ENCODE measurements at regions not wholly inside any gene's neighbourhood (a gene's known extent, or its start where the extent isn't known, plus 50 kb on each side); places are given as distances from the start of the nearest gene placed in this dataset.

GRCh38 chr16:7998789-7999453 is 591.4 kb downstream of the TMEM114 start:
- no peak for DNase-seq (ENCODE audit: low read depth, low spot score)
- no peak overlapping the region for H3K4me3 ChIP-seq (ENCODE audit: low read depth, low read length)
- no peak for TF ChIP-seq CTCF (IDR thresholded peaks at IDR 0.05; ENCODE audit: insufficient read depth, low read length, missing control alignments)
- CTCF ChIA-PET: no interaction called here
- POLR2A ChIA-PET: no interaction called here

GRCh38 chr16:7997966-7998365 is 592.3 kb downstream of the TMEM114 start:
- H3K4me3 ChIP-seq (ENCODE audit: low read depth, low read length): no peak overlapping the region
- DNase-seq (ENCODE audit: low read depth, low spot score): no peak
- ChIA-PET CTCF (no interaction called here), POLR2A (no interaction called here)
- TF ChIP-seq CTCF (IDR thresholded peaks at IDR 0.05; ENCODE audit: insufficient read depth, low read length, missing control alignments): no peak

GRCh38 chr16:7992616-7993015 is 597.7 kb downstream of the TMEM114 start:
- CTCF ChIA-PET: no interaction called here
- H3K4me3 ChIP-seq (ENCODE audit: low read depth, low read length): no peak overlapping the region
- DNase-seq (ENCODE audit: low read depth, low spot score): no peak
- POLR2A ChIA-PET: no interaction called here
- TF ChIP-seq CTCF (IDR thresholded peaks at IDR 0.05; ENCODE audit: insufficient read depth, low read length, missing control alignments): no peak

- DNase-seq (ENCODE audit: low read depth, low spot score): no peak
- H3K4me3 ChIP-seq (ENCODE audit: low read depth, low read length): no peak overlapping the region
- no peak for TF ChIP-seq CTCF (IDR thresholded peaks at IDR 0.05; ENCODE audit: insufficient read depth, low read length, missing control alignments)
- ChIA-PET POLR2A (no interaction called here), CTCF (no interaction called here)
These were observed 599.6 kb downstream of the TMEM114 start for GRCh38 chr16:7990626-7991260.

GRCh38 chr16:7983676-7984075 is 606.6 kb downstream of the TMEM114 start:
- TF ChIP-seq CTCF (IDR thresholded peaks at IDR 0.05; ENCODE audit: insufficient read depth, low read length, missing control alignments): no peak
- no peak for DNase-seq (ENCODE audit: low read depth, low spot score)
- ChIA-PET CTCF (no interaction called here), POLR2A (no interaction called here)
- H3K4me3 ChIP-seq (ENCODE audit: low read depth, low read length): no peak overlapping the region

- no peak for TF ChIP-seq CTCF (IDR thresholded peaks at IDR 0.05; ENCODE audit: insufficient read depth, low read length, missing control alignments)
- CTCF ChIA-PET: no interaction called here
These were observed 610.2 kb downstream of the TMEM114 start for GRCh38 chr16:7980133-7980483.

More at GRCh38 chr16:7980133-7980483, 610.2 kb downstream of the TMEM114 start:
- H3K4me3 ChIP-seq (ENCODE audit: low read depth, low read length): no peak overlapping the region
- DNase-seq (ENCODE audit: low read depth, low spot score): no peak
- POLR2A ChIA-PET: no interaction called here

Measured in AG04449 (cell line).